ENCODE measurements at regions not wholly inside any gene's neighbourhood (a gene's known extent, or its start where the extent isn't known, plus 50 kb on each side); places are given as distances from the start of the nearest gene placed in this dataset. TPM values are rescaled to one million over a fixed set of nuclear protein-coding genes. Genes with fewer than 3 reads are reported as not detected.

Small RNA genes lying in the stretch of these regions (microRNA-seq; reads per million reads assigned to microRNA genes)
- not detected for gene MIR3974 (ENCODE audit: borderline replicate concordance)

Small RNA genes lying in the stretch of these regions (small RNA-seq; reads per million reads assigned to genes)
- gene RNU6-837P, result not detected
